Right lobe of liver (tissue), 4 donors: ENCODE measurements at regions not wholly inside any gene's neighbourhood (a gene's known extent, or its start where the extent isn't known, plus 50 kb on each side); places are given as distances from the start of the nearest gene placed in this dataset.

Experiments
- CTCF ChIP-seq, 4 donors: fragments of 200-600 bp in 3 of 4; fragments of 450-650 bp in 1 of 4; IDR thresholded peaks; one replicate each; pipeline versions ENCODE4 v1.5.1 to v1.8.0; 2016 to 2022; ENCODE audit warnings: antibody characterized with exemption in 4 of 4, mild to moderate bottlenecking in 2 of 4
- POLR2A ChIP-seq: fragments of 450-650 bp; IDR thresholded peaks from one replicate; pipeline ENCODE4 v1.6.1; 2017; ENCODE audit warnings: antibody characterized with exemption, mild to moderate bottlenecking
- donor health status: DM: no; HTN: no; CAD: no.
- donor health status: DM: no; HTN: no; CAD: no.
- donor health status: DM: no; HTN: yes; CAD: no.

GRCh38 chr2:157176602-157177001 lies 80.9 kb upstream of the GALNT5 start:
- TF ChIP-seq CTCF (IDR thresholded peaks at IDR 0.05) = no peak
- no peak for TF ChIP-seq POLR2A
